Mucosa of rectum (tissue), 2 donors: ENCODE measurements at regions not wholly inside any gene's neighbourhood (a gene's known extent, or its start where the extent isn't known, plus 50 kb on each side); places are given as distances from the start of the nearest gene placed in this dataset.
"Not testable (repeated sequence)": the region's sequence is repeated elsewhere in the genome, so short reads cannot be mapped to it uniquely, and the experiment has no call there.

Experiments used
- H3K27ac ChIP-seq, 2 donors: one replicate each; pipeline ENCODE4 v1.7.0; 2013; ENCODE audit warnings: inconsistent platforms in 2 of 2, low read depth in 2 of 2, low read length in 2 of 2
- H3K27me3 ChIP-seq, 2 donors: one replicate each; pipeline ENCODE4 v1.7.0; 2013; ENCODE audit warnings: low read length in 2 of 2; ENCODE audit not compliant: control insufficient read depth in 2 of 2, insufficient read depth in 2 of 2
- H3K36me3 ChIP-seq, 2 donors: one replicate each; pipeline ENCODE4 v1.7.0; 2013; ENCODE audit warnings: low read length in 2 of 2; ENCODE audit not compliant: control insufficient read depth in 2 of 2, insufficient read depth in 2 of 2
- H3K4me1 ChIP-seq, 2 donors: one replicate each; pipeline ENCODE4 v1.7.0; 2013; ENCODE audit warnings: low read length in 2 of 2, mild to moderate bottlenecking in 1 of 2; ENCODE audit not compliant: control insufficient read depth in 2 of 2, insufficient read depth in 2 of 2
- H3K4me3 ChIP-seq, 2 donors: one replicate each; pipeline ENCODE4 v1.7.0; 2013; ENCODE audit warnings: low read length in 2 of 2
- H3K9ac ChIP-seq, 2 donors: one replicate each; pipeline ENCODE4 v1.7.0; 2013; ENCODE audit warnings: low read length in 2 of 2, low read depth in 1 of 2, mild to moderate bottlenecking in 1 of 2
- H3K9me3 ChIP-seq, 2 donors: one replicate each; pipeline ENCODE4 v1.7.0; 2013; ENCODE audit warnings: low read length in 2 of 2; ENCODE audit not compliant: control insufficient read depth in 2 of 2
- donor health status: healthy.
- donor health status: Normal muscosa, but diverticular disease.

- Histone ChIP-seq H3K36me3 (no peaks in the 10 kb centered on the region), H3K9ac (no peak overlapping the region), H3K9me3 (no peaks in the 10 kb centered on the region), H3K4me1 (no peaks in the 10 kb centered on the region), H3K27me3 (no peaks in the 10 kb centered on the region), H3K4me3 (no peak overlapping the region), H3K27ac (no peak overlapping the region)
These were observed 384.9 kb upstream of the NOCT start for GRCh38 chr4:138630666-138631065.

GRCh38 chr4:138629669-138630068 lies 385.9 kb upstream of the NOCT start:
- Histone ChIP-seq H3K4me3 (no peak overlapping the region), H3K4me1 (no peaks in the 10 kb centered on the region), H3K9me3 (no peaks in the 10 kb centered on the region), H3K9ac (no peak overlapping the region), H3K27me3 (no peaks in the 10 kb centered on the region), H3K27ac (no peak overlapping the region), H3K36me3 (no peaks in the 10 kb centered on the region)

- H3K36me3 ChIP-seq = no peaks in the 10 kb centered on the region
- no peaks in the 10 kb centered on the region for H3K27me3 ChIP-seq
- no peak overlapping the region for H3K4me3 ChIP-seq
- H3K4me1 ChIP-seq = no peaks in the 10 kb centered on the region
- H3K9ac ChIP-seq = no peak overlapping the region
- no peak overlapping the region for H3K27ac ChIP-seq
- no peaks in the 10 kb centered on the region for H3K9me3 ChIP-seq
These were observed 384.9 kb upstream of the SLC7A11 start for GRCh38 chr4:138627096-138627495.

- not testable (repeated sequence) for H3K4me3 ChIP-seq, H3K36me3 ChIP-seq, H3K4me1 ChIP-seq, H3K9ac ChIP-seq, H3K27ac ChIP-seq, H3K27me3 ChIP-seq, H3K9me3 ChIP-seq
These were observed 380.2 kb upstream of the SLC7A11 start for GRCh38 chr4:138622362-138622761.

GRCh38 chr4:138616775-138617174 lies 374.6 kb upstream of the SLC7A11 start:
- Histone ChIP-seq H3K27me3 (no peaks in the 10 kb centered on the region), H3K9ac (no peak overlapping the region), H3K4me3 (no peak overlapping the region), H3K9me3 (no peaks in the 10 kb centered on the region), H3K36me3 (no peaks in the 10 kb centered on the region), H3K4me1 (no peaks in the 10 kb centered on the region), H3K27ac (no peak overlapping the region)

- Histone ChIP-seq H3K36me3 (no peaks in the 10 kb centered on the region), H3K4me1 (no peaks in the 10 kb centered on the region), H3K9ac (no peak overlapping the region), H3K27ac (no peak overlapping the region), H3K9me3 (no peaks in the 10 kb centered on the region), H3K4me3 (no peak overlapping the region), H3K27me3 (no peaks in the 10 kb centered on the region)
These were observed 372.4 kb upstream of the SLC7A11 start for GRCh38 chr4:138614398-138615142.

GRCh38 chr4:138612428-138612827 lies 370.3 kb upstream of the SLC7A11 start:
- no peaks in the 10 kb centered on the region for H3K36me3 ChIP-seq
- no peak overlapping the region for H3K27ac ChIP-seq
- H3K4me1 ChIP-seq = no peaks in the 10 kb centered on the region
- H3K27me3 ChIP-seq = no peaks in the 10 kb centered on the region
- no peaks in the 10 kb centered on the region for H3K9me3 ChIP-seq
- H3K4me3 ChIP-seq = no peak overlapping the region
- H3K9ac ChIP-seq = no peak overlapping the region

- Histone ChIP-seq H3K4me3 (no peak overlapping the region), H3K36me3 (no peaks in the 10 kb centered on the region), H3K9me3 (no peaks in the 10 kb centered on the region), H3K27ac (no peak overlapping the region), H3K27me3 (no peaks in the 10 kb centered on the region), H3K4me1 (no peaks in the 10 kb centered on the region), H3K9ac (no peak overlapping the region)
These were observed 369.6 kb upstream of the SLC7A11 start for GRCh38 chr4:138611721-138612120.

GRCh38 chr4:138611017-138611416 lies 368.9 kb upstream of the SLC7A11 start:
- Histone ChIP-seq H3K27me3 (no peaks in the 10 kb centered on the region), H3K9me3 (no peaks in the 10 kb centered on the region), H3K27ac (no peak overlapping the region), H3K9ac (no peak overlapping the region), H3K36me3 (no peaks in the 10 kb centered on the region), H3K4me3 (no peak overlapping the region), H3K4me1 (no peaks in the 10 kb centered on the region)

- H3K4me1 ChIP-seq = no peaks in the 10 kb centered on the region
- H3K27ac ChIP-seq = no peak overlapping the region
- H3K27me3 ChIP-seq = no peaks in the 10 kb centered on the region
- no peaks in the 10 kb centered on the region for H3K36me3 ChIP-seq
- no peak overlapping the region for H3K4me3 ChIP-seq
- H3K9ac ChIP-seq = no peak overlapping the region
- H3K9me3 ChIP-seq = no peaks in the 10 kb centered on the region
These were observed 367.8 kb upstream of the SLC7A11 start for GRCh38 chr4:138609943-138610350.

GRCh38 chr4:138604556-138604955 lies 362.4 kb upstream of the SLC7A11 start:
- Histone ChIP-seq H3K4me3 (no peak overlapping the region), H3K4me1 (no peaks in the 10 kb centered on the region), H3K9ac (no peak overlapping the region), H3K36me3 (no peaks in the 10 kb centered on the region), H3K27me3 (no peaks in the 10 kb centered on the region), H3K9me3 (no peaks in the 10 kb centered on the region), H3K27ac (no peak overlapping the region)
